DMS53 treated with DMSO at 0.1 percent for 48 hours (cell line): ENCODE measurements at regions not wholly inside any gene's neighbourhood (a gene's known extent, or its start where the extent isn't known, plus 50 kb on each side); places are given as distances from the start of the nearest gene placed in this dataset.
A peak's percentile ranks its signal among the peaks of the same experiment; 100 is the strongest.

Experiments
- DNase-seq: peaks from one replicate; lab custom pipeline; 2025; ENCODE audit not compliant: unreplicated experiment; lab: John Stamatoyannopoulos, UW

GRCh38 chr10:81095238-81095637, 557.5 kb downstream of the SH2D4B start:
- DNase-seq, result no peak

GRCh38 chr10:81096558-81096957, 558.9 kb downstream of the SH2D4B start:
- DNase-seq, result no peak

- DNase-seq, result no peak
These were observed 563.4 kb downstream of the SH2D4B start for GRCh38 chr10:81101062-81101461.

GRCh38 chr10:81104494-81104893, 566.8 kb downstream of the SH2D4B start:
- no peak for DNase-seq

DNA sequence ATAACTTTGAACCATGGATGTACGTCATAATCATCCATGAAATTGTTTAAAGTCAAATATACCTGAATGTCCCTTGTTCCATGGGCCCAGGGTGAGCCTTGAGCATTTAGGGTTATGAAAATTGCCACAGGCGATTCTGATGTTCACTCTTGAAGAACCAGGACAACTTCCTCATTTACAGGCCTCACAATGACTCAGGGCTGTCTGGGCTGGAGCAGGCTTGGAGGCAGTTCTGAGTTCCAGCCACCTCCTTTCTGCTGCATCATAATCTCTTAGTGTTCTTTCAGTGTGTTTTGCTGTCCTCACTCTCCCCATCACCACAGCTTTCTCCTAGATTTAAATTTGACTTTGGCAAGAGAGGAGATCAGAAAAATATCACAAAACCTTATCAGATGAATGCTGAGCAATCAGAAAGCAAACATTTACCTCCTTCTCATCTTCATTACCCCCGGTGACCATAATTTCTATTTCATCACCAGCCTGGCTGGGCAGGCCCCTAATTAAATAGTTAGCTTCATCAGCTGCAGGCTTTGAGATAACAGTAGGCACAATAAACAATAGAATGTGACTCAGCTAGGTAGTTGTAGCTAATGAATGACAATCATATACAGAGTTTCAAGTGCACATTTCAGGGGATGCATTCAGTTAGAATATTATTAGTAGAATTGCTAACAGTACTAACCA, 571.0 kb downstream of the SH2D4B start:
- no peak for DNase-seq

- DNase-seq, result no peak
These were observed 571.6 kb downstream of the SH2D4B start for GRCh38 chr10:81109200-81109752.

GRCh38 chr10:81116201-81116600, 578.5 kb downstream of the SH2D4B start:
- no peak for DNase-seq

GRCh38 chr10:81116990-81117389, 579.3 kb downstream of the SH2D4B start:
- no peak for DNase-seq

DNA sequence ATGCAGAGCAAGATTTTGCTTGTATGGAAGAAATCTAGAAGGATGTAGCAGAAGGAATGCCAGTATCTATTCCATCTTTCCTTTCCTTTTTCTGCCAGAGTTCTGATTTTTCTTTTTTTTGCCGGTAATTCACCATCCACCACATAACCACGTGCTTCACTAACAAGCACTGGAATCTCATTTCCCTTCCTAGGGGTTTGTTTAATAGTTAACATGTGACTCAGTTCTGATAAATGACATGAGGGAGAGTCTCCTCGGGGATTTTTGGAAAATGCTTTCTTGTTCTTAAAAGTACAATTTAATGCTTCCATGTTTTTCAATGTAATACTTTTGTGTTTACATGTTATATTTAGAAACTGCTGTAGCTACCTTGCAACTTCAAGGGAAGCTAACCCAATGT, 590.2 kb downstream of the SH2D4B start:
- no peak for DNase-seq

DNA sequence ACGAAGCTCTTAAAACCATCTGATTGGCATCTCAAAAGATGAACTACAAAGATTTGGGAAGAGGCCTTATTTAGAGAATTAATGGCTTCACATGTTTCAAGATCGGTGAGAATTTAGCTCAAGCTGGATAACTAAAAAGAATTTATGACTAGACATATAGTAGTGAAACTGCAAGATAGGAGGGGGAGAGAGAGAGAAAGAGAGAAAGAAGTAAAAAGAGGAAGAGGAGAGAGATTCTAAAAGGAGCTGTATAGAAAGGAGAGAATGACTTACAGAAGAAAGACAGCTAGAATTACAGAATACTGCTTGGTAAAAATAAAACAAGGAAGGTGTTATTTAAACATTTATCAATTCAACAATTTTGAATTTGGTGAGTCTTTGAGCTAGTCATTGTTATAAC, 592.3 kb downstream of the SH2D4B start:
- DNase-seq, result no peak

GRCh38 chr10:81135851-81136250, 598.1 kb downstream of the SH2D4B start:
- no peak for DNase-seq

DNA sequence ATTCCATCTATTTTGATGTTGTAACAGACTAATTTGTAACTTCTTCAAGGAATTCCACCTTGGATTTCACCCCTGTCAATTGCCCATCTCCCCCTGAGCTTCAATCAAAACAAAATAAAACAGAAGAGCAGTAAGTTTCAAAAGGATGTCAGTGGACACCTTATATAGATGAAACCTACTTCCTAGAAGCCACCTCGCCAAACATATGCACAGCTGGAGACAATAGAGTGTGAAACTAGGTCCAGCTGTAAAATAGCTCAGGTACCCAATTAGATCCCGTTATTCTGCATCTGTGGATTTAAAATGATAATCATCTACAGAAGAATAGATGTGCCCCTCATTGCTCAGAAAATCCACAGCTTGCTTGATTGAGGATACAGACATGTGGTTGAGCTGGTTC, 598.6 kb downstream of the SH2D4B start:
- no peak for DNase-seq

- DNase-seq, result no peak
These were observed 608.3 kb downstream of the SH2D4B start for GRCh38 chr10:81145975-81146374.

DNA sequence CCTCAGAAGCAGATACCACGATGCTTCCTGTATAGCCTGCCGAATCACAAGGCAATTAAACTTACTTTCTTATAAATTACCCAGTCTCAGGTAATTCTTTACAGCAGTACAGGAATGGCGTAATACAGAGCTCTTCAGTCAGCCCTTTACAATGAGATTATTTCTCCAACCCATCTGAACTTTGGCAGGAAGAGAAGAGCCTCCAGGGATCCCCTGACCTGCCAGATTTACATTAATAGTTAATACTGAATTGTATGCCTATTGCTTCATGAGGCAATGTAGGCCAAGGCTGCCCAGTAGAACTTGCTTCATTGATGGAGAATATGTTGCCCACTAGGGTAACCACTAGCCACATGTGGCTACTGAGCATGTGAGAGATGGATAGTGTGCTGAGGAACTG, 608.7 kb downstream of the SH2D4B start:
- no peak for DNase-seq

GRCh38 chr10:81152656-81153055, 615.0 kb downstream of the SH2D4B start:
- DNase-seq, result no peak

DNA sequence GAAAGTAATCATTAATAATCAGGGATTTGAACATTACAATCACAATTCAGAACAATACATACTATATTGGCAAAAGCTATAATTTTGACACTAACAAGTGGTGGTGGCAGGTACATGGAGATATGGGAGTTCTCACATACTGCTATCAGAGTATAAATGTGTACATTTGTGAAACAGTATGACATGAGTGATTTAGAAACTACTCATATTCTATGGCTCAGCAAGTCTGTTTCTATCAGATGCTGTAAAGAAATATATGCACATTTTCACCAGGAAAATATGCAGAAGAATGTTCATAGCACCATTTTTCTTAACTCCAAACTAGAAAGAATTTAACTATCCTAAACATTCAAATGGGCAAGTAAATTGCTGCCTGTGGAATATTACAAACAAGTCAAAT, 620.0 kb downstream of the SH2D4B start:
- no peak for DNase-seq

DNA sequence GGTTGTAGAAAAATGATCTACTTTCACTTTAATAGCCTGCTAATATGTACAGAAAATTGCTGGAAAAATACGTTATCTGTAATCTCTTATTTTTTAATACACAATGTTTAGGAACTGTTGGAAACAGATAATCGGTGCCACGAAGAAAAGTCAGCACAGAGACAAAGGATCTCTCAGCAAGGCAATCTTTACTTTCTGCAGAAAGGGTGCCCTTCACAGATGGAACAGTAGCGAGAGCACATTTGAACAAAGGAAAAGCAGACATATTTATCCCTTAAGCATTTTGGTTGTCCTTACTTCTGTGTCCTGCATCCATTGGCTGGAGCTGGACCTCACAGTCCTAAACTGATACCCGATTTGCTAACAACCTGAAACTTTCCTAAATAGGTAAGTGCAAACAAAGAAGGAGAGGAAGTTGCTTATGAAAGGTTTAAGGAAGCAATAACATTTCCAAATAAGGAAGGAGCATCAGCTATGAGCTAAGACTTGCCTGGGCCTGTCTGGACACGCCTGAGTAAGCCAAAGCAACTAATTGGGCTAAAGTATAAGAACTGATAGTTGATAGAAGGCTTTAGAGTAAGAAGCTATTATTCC, 640.0 kb downstream of the SH2D4B start:
- no peak for DNase-seq

GRCh38 chr10:81179324-81179723, 641.6 kb downstream of the SH2D4B start:
- no peak for DNase-seq

- DNase-seq, result peak; percentile 38
These were observed 642.2 kb downstream of the SH2D4B start for GRCh38 chr10:81179805-81180452.

- no peak for DNase-seq
These were observed 644.6 kb downstream of the SH2D4B start for GRCh38 chr10:81182296-81182695.

DNA sequence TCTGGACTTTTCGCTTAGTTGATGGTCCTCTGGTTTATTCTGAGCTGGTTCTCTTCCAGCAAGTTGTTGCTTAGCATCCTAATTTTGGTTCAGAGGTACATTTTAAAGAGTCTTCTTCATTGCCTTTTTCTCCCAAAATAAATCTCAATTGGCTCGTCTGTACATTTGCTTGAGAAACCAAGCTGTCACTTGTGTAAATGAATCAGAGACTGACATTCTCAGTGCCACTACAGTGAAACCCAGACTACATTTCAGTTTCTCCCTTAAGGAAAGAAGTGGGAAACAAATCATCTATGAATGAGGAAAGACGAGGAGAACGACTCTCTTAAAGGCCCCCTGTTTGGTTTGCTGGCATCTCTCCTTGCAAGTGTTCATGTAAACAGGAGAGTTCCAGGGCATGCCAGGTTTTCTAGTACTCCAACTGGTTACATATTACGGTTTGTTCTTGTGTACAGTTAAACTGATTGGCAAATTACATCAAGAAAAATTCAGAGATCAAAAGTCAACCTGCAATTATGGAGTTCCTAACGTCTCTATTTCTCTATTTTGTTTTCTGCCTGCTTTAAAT, 654.6 kb downstream of the SH2D4B start:
- no peak for DNase-seq

DNA sequence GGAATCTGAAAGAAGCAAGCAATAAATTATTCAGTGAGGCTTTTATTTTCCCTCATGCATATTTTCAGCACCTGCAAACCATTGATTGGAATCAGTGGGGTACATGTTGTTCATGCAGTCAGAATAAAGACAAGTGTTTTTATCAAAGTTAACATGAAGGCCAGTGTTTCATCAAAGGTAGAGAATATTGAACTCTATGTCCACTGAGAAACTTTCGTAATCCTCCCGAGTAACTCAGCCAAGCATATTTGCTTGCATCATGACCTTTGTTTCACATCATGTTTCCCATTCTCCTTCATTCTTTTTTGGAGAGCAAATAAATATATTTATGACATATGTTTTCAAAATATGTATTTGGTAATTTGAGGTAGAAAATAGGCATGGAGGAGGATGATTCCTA, 663.1 kb downstream of the SH2D4B start:
- DNase-seq, result no peak
